Limb (tissue), 2 donors: ENCODE measurements at regions not wholly inside any gene's neighbourhood (a gene's known extent, or its start where the extent isn't known, plus 50 kb on each side); places are given as distances from the start of the nearest gene placed in this dataset.
A peak's percentile ranks its signal among the peaks of the same experiment; 100 is the strongest.
"Not testable (repeated sequence)": the region's sequence is repeated elsewhere in the genome, so short reads cannot be mapped to it uniquely, and the experiment has no call there.

Experiments
- DNase-seq, 2 donors: peaks; one replicate each; pipeline ENCODE4 v3.0.0-alpha.2; 2016; ENCODE audit errors: extremely low spot score in 2 of 2

GRCh38 chr2:175832866-175833265, 169.2 kb downstream of the LNPK start:
- no peak for DNase-seq

- DNase-seq = no peak
Measured at GRCh38 chr2:175829741-175830140, 172.3 kb downstream of the LNPK start.

- DNase-seq = no peak
Measured at GRCh38 chr2:175827856-175828255, 174.2 kb downstream of the LNPK start.

- DNase-seq = no peak
Measured at GRCh38 chr2:175824243-175824642, 177.8 kb downstream of the LNPK start.

- no peak for DNase-seq
Measured at GRCh38 chr2:175823707-175824073, 178.4 kb downstream of the LNPK start.

- no peak for DNase-seq
Measured at GRCh38 chr2:175823002-175823706, 178.9 kb downstream of the LNPK start.

GRCh38 chr2:175817221-175817620, 184.8 kb downstream of the LNPK start:
- DNase-seq = no peak

- no peak for DNase-seq
Measured at GRCh38 chr2:175815537-175815936, 186.5 kb downstream of the LNPK start.

GRCh38 chr2:175811971-175812370, 190.1 kb downstream of the LNPK start:
- DNase-seq = no peak

GRCh38 chr2:175808858-175809257, 193.2 kb downstream of the LNPK start:
- no peak for DNase-seq

GRCh38 chr2:175808078-175808477, 194.0 kb downstream of the LNPK start:
- DNase-seq = no peak

GRCh38 chr2:175807031-175807873, 194.8 kb downstream of the LNPK start:
- DNase-seq = no peak

- DNase-seq = no peak
Measured at GRCh38 chr2:175806570-175806969, 195.5 kb downstream of the LNPK start.

- DNase-seq = no peak
Measured at GRCh38 chr2:175806125-175806490, 196.0 kb downstream of the LNPK start.

GRCh38 chr2:175805442-175806124, 196.5 kb downstream of the LNPK start:
- DNase-seq = no peak

GRCh38 chr2:175804122-175804521, 197.9 kb downstream of the LNPK start:
- DNase-seq = no peak

GRCh38 chr2:175796422-175796821, 205.6 kb downstream of the LNPK start:
- not testable (repeated sequence) for DNase-seq

- DNase-seq = no peak
Measured at GRCh38 chr2:175793648-175794047, 208.4 kb downstream of the LNPK start.

GRCh38 chr2:175792881-175793280, 209.2 kb downstream of the LNPK start:
- DNase-seq = peak in 1 of 2 donors; percentile 17

GRCh38 chr2:175792199-175792598, 209.9 kb downstream of the LNPK start:
- no peak for DNase-seq

- DNase-seq = no peak
Measured at GRCh38 chr2:175786471-175787124, 215.5 kb downstream of the LNPK start.

- DNase-seq = not testable (repeated sequence)
Measured at GRCh38 chr2:175777337-175777736, 224.7 kb downstream of the LNPK start.
